ENCODE measurements at regions not wholly inside any gene's neighbourhood (a gene's known extent, or its start where the extent isn't known, plus 50 kb on each side); places are given as distances from the start of the nearest gene placed in this dataset.

GRCh38 chr2:134099273-134099672 lies 154.6 kb upstream of the MGAT5 start:
- WGBS (ENCODE audit: insufficient coverage), result no CpG with 5 or more reads among the region's 1 CpG

GRCh38 chr2:134103196-134103595 lies 150.7 kb upstream of the MGAT5 start:
- Histone ChIP-seq H3K4me2 (replicated peaks; ENCODE audit: low read depth, low read length, poor library complexity, severe bottlenecking) (no peak overlapping the region), H3K36me3 (replicated peaks in 1 of 2; ENCODE audit: control extremely low read depth in 1 of 2, control insufficient read depth in 1 of 2, extremely low read depth in 1 of 2, insufficient read depth in 2 of 2, low read length in 1 of 2) (no peaks in the 10 kb centered on the region), H2AFZ (ENCODE audit: insufficient read depth, low read depth, low read length, poor library complexity, severe bottlenecking) (no peak overlapping the region), H4K20me1 (ENCODE audit: control insufficient read depth, insufficient read depth, low read length, poor library complexity, severe bottlenecking) (no peaks in the 10 kb centered on the region), H3K9me3 (ENCODE audit: control extremely low read depth in 1 of 3, control insufficient read depth in 2 of 3, insufficient read depth in 1 of 3, low read length in 2 of 3) (no peaks in the 10 kb centered on the region), H3K79me2 (ENCODE audit: control insufficient read depth, insufficient read depth, low read length) (no peaks in the 10 kb centered on the region), H3K4me3 (ENCODE audit: control extremely low read depth in 1 of 5, extremely low read depth in 1 of 5, insufficient read depth in 1 of 5, low read depth in 2 of 5, low read length in 4 of 5) (no peak overlapping the region), H3K4me1 (ENCODE audit: control insufficient read depth in 2 of 2, insufficient read depth in 2 of 2, low read length in 2 of 2) (no peaks in the 10 kb centered on the region), H3K27me3 (replicated peaks in 1 of 4; ENCODE audit: control extremely low read depth in 1 of 4, control insufficient read depth in 3 of 4, insufficient read depth in 4 of 4, low read length in 3 of 4) (no peaks in the 10 kb centered on the region), H3K9ac (ENCODE audit: low read length) (no peak overlapping the region), H3K27ac (ENCODE audit: low read length in 2 of 2) (no peak overlapping the region)
- Mint-ChIP-seq H3K27me3 (no peaks in the 10 kb centered on the region), H3K27ac (no peak overlapping the region), H3K9me3 (ENCODE audit: insufficient read depth) (no peaks in the 10 kb centered on the region), H3K4me1 (peaks cover 4% of the 10 kb centered on the region), H3K4me3 (no peak overlapping the region)
- DNase-seq (no peak), ATAC-seq (ENCODE audit: low read depth) (no peak)
- CTCF ChIA-PET, result interaction anchor here (1.4 kb wide), 1 partner anchor 309 kb away, joined by 4 read pairs; no protein-coding TSS in a partner anchor
- TF ChIP-seq EZH2 (IDR thresholded peaks at IDR 0.05; ENCODE audit: borderline replicate concordance, insufficient read depth, low read depth, low read length, poor library complexity, severe bottlenecking) (no peak), CTCF (IDR thresholded peaks at IDR 0.05) (no peak)
- intact Hi-C loops (cut with micrococcal nuclease), result no loop called here
- POLR2A ChIA-PET, result no interaction called here
- WGBS (ENCODE audit: insufficient coverage), result 100% methylated on average over 1 of the region's 2 CpGs

More at GRCh38 chr2:134099273-134099672, 154.6 kb upstream of the MGAT5 start:
- Histone ChIP-seq H3K36me3 (replicated peaks in 1 of 2; ENCODE audit: control extremely low read depth in 1 of 2, control insufficient read depth in 1 of 2, extremely low read depth in 1 of 2, insufficient read depth in 2 of 2, low read length in 1 of 2) (no peaks in the 10 kb centered on the region), H3K9ac (ENCODE audit: low read length) (no peak overlapping the region), H3K4me3 (ENCODE audit: control extremely low read depth in 1 of 5, extremely low read depth in 1 of 5, insufficient read depth in 1 of 5, low read depth in 2 of 5, low read length in 4 of 5) (no peak overlapping the region), H3K4me2 (replicated peaks; ENCODE audit: low read depth, low read length, poor library complexity, severe bottlenecking) (no peak overlapping the region), H3K79me2 (ENCODE audit: control insufficient read depth, insufficient read depth, low read length) (no peaks in the 10 kb centered on the region), H3K9me3 (ENCODE audit: control extremely low read depth in 1 of 3, control insufficient read depth in 2 of 3, insufficient read depth in 1 of 3, low read length in 2 of 3) (peaks cover 0 to 5% (median 4%) of the 10 kb centered on the region in 3 donors), H3K27ac (ENCODE audit: low read length in 2 of 2) (no peak overlapping the region), H4K20me1 (ENCODE audit: control insufficient read depth, insufficient read depth, low read length, poor library complexity, severe bottlenecking) (no peaks in the 10 kb centered on the region), H3K27me3 (replicated peaks in 1 of 4; ENCODE audit: control extremely low read depth in 1 of 4, control insufficient read depth in 3 of 4, insufficient read depth in 4 of 4, low read length in 3 of 4) (no peaks in the 10 kb centered on the region), H3K4me1 (ENCODE audit: control insufficient read depth in 2 of 2, insufficient read depth in 2 of 2, low read length in 2 of 2) (no peaks in the 10 kb centered on the region), H2AFZ (ENCODE audit: insufficient read depth, low read depth, low read length, poor library complexity, severe bottlenecking) (no peak overlapping the region)
- intact Hi-C loops (cut with micrococcal nuclease), result no loop called here
- DNase-seq, result no peak
- POLR2A ChIA-PET, result no interaction called here
- peaks cover 3% of the 10 kb centered on the region for H3K9me3 Mint-ChIP-seq (ENCODE audit: insufficient read depth)
- no peak for TF ChIP-seq CTCF (IDR thresholded peaks at IDR 0.05)
- TF ChIP-seq EZH2 (IDR thresholded peaks at IDR 0.05; ENCODE audit: borderline replicate concordance, insufficient read depth, low read depth, low read length, poor library complexity, severe bottlenecking), result no peak
- no peak overlapping the region for H3K4me3 Mint-ChIP-seq
- H3K4me1 Mint-ChIP-seq, result peaks cover 3% of the 10 kb centered on the region
- H3K27ac Mint-ChIP-seq, result no peak overlapping the region
- ATAC-seq (ENCODE audit: low read depth), result no peak
- H3K27me3 Mint-ChIP-seq, result peaks cover 2% of the 10 kb centered on the region
- CTCF ChIA-PET, result interaction anchor here (1.0 to 1.4 kb wide), 2 partner anchors 18 to 312 kb away, joined by 3 read pairs; no protein-coding TSS in a partner anchor
